RWPE1 (cell line): ENCODE measurements at regions not wholly inside any gene's neighbourhood (a gene's known extent, or its start where the extent isn't known, plus 50 kb on each side); places are given as distances from the start of the nearest gene placed in this dataset.
A peak's percentile ranks its signal among the peaks of the same experiment; 100 is the strongest.

Source experiments
- CTCF ChIA-PET: fragments of 350-600 bp; sonication (Branson Sonifier 250); formaldehyde crosslinking; extraction: SDS; loops from one replicate; lab custom pipeline; 2021; lab: Yijun Ruan, JAX
- POLR2A ChIA-PET: fragments of 400-600 bp; formaldehyde crosslinking; extraction: SDS; loops from one replicate; lab custom pipeline; 2020; ENCODE audit warnings: antibody characterized with exemption; ENCODE audit not compliant: low non-redundant PET; lab: Yijun Ruan, JAX
- DNase-seq: peaks from one replicate; pipeline ENCODE4 v3.0.0; 2012; ENCODE audit warnings: low spot score
- H3K27ac ChIP-seq: fragments of 450-650 bp; 2 replicates; pipeline ENCODE4 v1.5.1; 2017
- CTCF ChIP-seq: fragments of 450-650 bp; conservative IDR thresholded peaks from 2 replicates; pipeline ENCODE4 v1.5.1; 2017; ENCODE audit warnings: low read depth, mild to moderate bottlenecking

- TF ChIP-seq CTCF, result no peak
- CTCF ChIA-PET, result interaction anchor here (0.5 to 1.0 kb wide), 2 partner anchors 299 to 473 kb away, joined by 3 read pairs; no protein-coding TSS in a partner anchor
- DNase-seq, result no peak
- H3K27ac ChIP-seq, result no peak overlapping the region
- POLR2A ChIA-PET, result no interaction called here
Observed at GRCh38 chr2:222040333-222040732, 258.5 kb downstream of the PAX3 start.

- DNase-seq, result no peak
- CTCF ChIA-PET, result interaction anchor here (0.5 to 2.6 kb wide), 7 partner anchors 10 to 1354 kb away, joined by 3 to 19 read pairs (median 3); no protein-coding TSS in a partner anchor
- POLR2A ChIA-PET, result no interaction called here
- no peak overlapping the region for H3K27ac ChIP-seq
- no peak for TF ChIP-seq CTCF
Observed at GRCh38 chr2:222039821-222040220, 259.0 kb downstream of the PAX3 start.

- TF ChIP-seq CTCF, result peak; percentile 44
- POLR2A ChIA-PET, result no interaction called here
- DNase-seq, result peak; percentile 20
- CTCF ChIA-PET, result interaction anchor here (0.6 to 2.6 kb wide), 10 partner anchors 8 to 556 kb away, joined by 3 to 19 read pairs (median 4); no protein-coding TSS in a partner anchor
- no peak overlapping the region for H3K27ac ChIP-seq
Observed at GRCh38 chr2:222038067-222038802, 260.6 kb downstream of the PAX3 start.

GRCh38 chr2:222037211-222037610, 261.6 kb downstream of the PAX3 start:
- CTCF ChIA-PET, result interaction anchor here (0.6 kb wide), 1 partner anchor 198 kb away, joined by 3 read pairs; no protein-coding TSS in a partner anchor
- TF ChIP-seq CTCF, result no peak

GRCh38 chr2:222034058-222034457, 264.7 kb downstream of the PAX3 start:
- CTCF ChIA-PET, result interaction anchor here (0.6 to 2.9 kb wide), 2 partner anchors 10 to 327 kb away, joined by 3 to 12 read pairs; no protein-coding TSS in a partner anchor
- H3K27ac ChIP-seq, result no peak overlapping the region
- POLR2A ChIA-PET, result no interaction called here
- DNase-seq, result no peak
- no peak for TF ChIP-seq CTCF

More at GRCh38 chr2:222037211-222037610, 261.6 kb downstream of the PAX3 start:
- POLR2A ChIA-PET, result no interaction called here
- no peak for DNase-seq
- H3K27ac ChIP-seq, result no peak overlapping the region

- DNase-seq, result peak; percentile 56
- CTCF ChIA-PET, result interaction anchor here (2.9 kb wide), 1 partner anchor 9 kb away, joined by 12 read pairs; no protein-coding TSS in a partner anchor
- POLR2A ChIA-PET, result no interaction called here
- no peak overlapping the region for H3K27ac ChIP-seq
- TF ChIP-seq CTCF, result no peak
Observed at GRCh38 chr2:222033541-222033940, 265.3 kb downstream of the PAX3 start.
